ENCODE measurements at regions not wholly inside any gene's neighbourhood (a gene's known extent, or its start where the extent isn't known, plus 50 kb on each side); places are given as distances from the start of the nearest gene placed in this dataset.

DNA sequence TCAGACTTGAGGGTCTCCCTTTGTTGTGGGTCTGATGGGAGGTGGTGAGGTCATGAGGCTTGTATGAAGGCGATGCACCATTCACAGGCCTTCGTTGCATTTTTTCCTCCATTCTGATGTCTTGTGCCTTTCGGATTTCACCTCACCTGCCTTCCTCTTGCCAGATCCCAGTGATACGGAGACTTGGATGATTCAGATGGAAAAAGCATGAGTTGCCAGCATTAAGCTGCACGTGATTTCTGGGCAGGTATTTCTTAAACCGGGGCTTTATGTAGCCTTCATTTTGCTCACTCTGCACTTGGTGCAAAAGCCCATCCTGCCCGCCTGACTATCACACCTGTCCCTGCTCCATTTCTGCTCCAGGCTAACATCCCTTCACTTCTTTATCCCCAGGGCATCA is 216.7 kb downstream of the SNX19 start:
- Histone ChIP-seq H3K27me3 (ENCODE audit: control insufficient read depth in 4 of 4, insufficient read depth in 4 of 4, low read length in 3 of 4) (no peaks in the 10 kb centered on the region), H3K36me3 (ENCODE audit: control insufficient read depth in 4 of 4, insufficient read depth in 3 of 4, low read depth in 1 of 4, low read length in 3 of 4) (no peaks in the 10 kb centered on the region), H3K27ac (ENCODE audit: low read depth in 1 of 2, low read length in 2 of 2) (no peak overlapping the region), H3K4me3 (ENCODE audit: low read depth in 1 of 3, low read length in 3 of 3) (no peak overlapping the region), H3K4me1 (ENCODE audit: control insufficient read depth in 4 of 4, insufficient read depth in 4 of 4, low read length in 3 of 4) (no peaks in the 10 kb centered on the region), H3K9ac (ENCODE audit: low read depth in 1 of 2, low read length in 2 of 2) (no peak overlapping the region), H3K9me3 (ENCODE audit: control insufficient read depth in 4 of 4, low read length in 3 of 4) (no peaks in the 10 kb centered on the region)
- WGBS: 81% methylated on average over 7 of the region's 7 CpGs
- no peak for DNase-seq (ENCODE audit: low spot score)
- TF ChIP-seq RAD21 (IDR thresholded peaks at IDR 0.05) (no peak), YY1 (IDR thresholded peaks at IDR 0.05) (no peak), MAX (IDR thresholded peaks at IDR 0.05) (no peak), FOXA2 (IDR thresholded peaks at IDR 0.05) (no peak), EGR1 (IDR thresholded peaks at IDR 0.05; ENCODE audit: low read depth in 2 of 2) (no peak), ATF3 (IDR thresholded peaks at IDR 0.05) (no peak), ZBTB33 (IDR thresholded peaks at IDR 0.05) (no peak), REST (IDR thresholded peaks at IDR 0.05) (no peak), HNF4G (IDR thresholded peaks at IDR 0.05) (no peak), RXRA (IDR thresholded peaks at IDR 0.05) (no peak), NR2F2 (IDR thresholded peaks at IDR 0.05) (no peak), CTCF (IDR thresholded peaks at IDR 0.05; ENCODE audit: low read depth, low read length, missing input control) (no peak), TAF1 (conservative IDR thresholded peaks at IDR 0.05) (no peak), FOXA1 (IDR thresholded peaks at IDR 0.05) (no peak), SP1 (IDR thresholded peaks at IDR 0.05) (no peak), JUND (IDR thresholded peaks at IDR 0.05) (no peak), HNF4A (conservative IDR thresholded peaks at IDR 0.05) (no peak), GABPA (IDR thresholded peaks at IDR 0.05 in 1 of 2, conservative IDR thresholded peaks at IDR 0.05 in 1 of 2) (no peak)

- Histone ChIP-seq H3K9me3 (ENCODE audit: control insufficient read depth in 4 of 4, low read length in 3 of 4) (no peaks in the 10 kb centered on the region), H3K27ac (ENCODE audit: low read depth in 1 of 2, low read length in 2 of 2) (no peak overlapping the region), H3K4me3 (ENCODE audit: low read depth in 1 of 3, low read length in 3 of 3) (no peak overlapping the region), H3K9ac (ENCODE audit: low read depth in 1 of 2, low read length in 2 of 2) (no peak overlapping the region), H3K36me3 (ENCODE audit: control insufficient read depth in 4 of 4, insufficient read depth in 3 of 4, low read depth in 1 of 4, low read length in 3 of 4) (no peaks in the 10 kb centered on the region), H3K4me1 (ENCODE audit: control insufficient read depth in 4 of 4, insufficient read depth in 4 of 4, low read length in 3 of 4) (no peaks in the 10 kb centered on the region), H3K27me3 (ENCODE audit: control insufficient read depth in 4 of 4, insufficient read depth in 4 of 4, low read length in 3 of 4) (no peaks in the 10 kb centered on the region)
- DNase-seq (ENCODE audit: low spot score): no peak
- TF ChIP-seq GABPA (IDR thresholded peaks at IDR 0.05 in 1 of 2, conservative IDR thresholded peaks at IDR 0.05 in 1 of 2): no peak
These were observed 216.2 kb downstream of the SNX19 start for GRCh38 chr11:130700092-130700491.
